IMR-90 (cell line): ENCODE measurements at regions not wholly inside any gene's neighbourhood (a gene's known extent, or its start where the extent isn't known, plus 50 kb on each side); places are given as distances from the start of the nearest gene placed in this dataset.

ENCODE experiments used
- ATAC-seq: fragments of 200-7000 bp; cut with Tn5 transposase; 2 replicates; pipeline ENCODE4 v1.9.1; 2020; ENCODE audit warnings: low read depth, mild to moderate bottlenecking, moderate library complexity
- BruUV-seq: library from RNA; stranded (reverse); fragments of 400-500 nt; replicated peaks from 2 replicates; lab custom pipeline; 2021; lab: Mats Ljungman, UMichigan
- CTCF ChIA-PET: fragments of 300-600 bp; formaldehyde crosslinking; extraction: SDS; loops from one replicate; lab custom pipeline; 2021; ENCODE audit warnings: antibody characterized with exemption; lab: Yijun Ruan, JAX
- POLR2A ChIA-PET: fragments of 300-600 bp; sonication (Branson Sonifier 250); formaldehyde crosslinking; loops from one replicate; lab custom pipeline; 2022; ENCODE audit warnings: antibody characterized with exemption; ENCODE audit not compliant: unreplicated experiment; lab: Charles Lee
- DNase-seq: peaks from one replicate; pipeline ENCODE4 v3.0.0; 2013
- H2AFZ ChIP-seq: replicated peaks from 2 replicates; pipeline ENCODE3; 2013; ENCODE audit warnings: low read length, mild to moderate bottlenecking; ENCODE audit not compliant: poor library complexity
- H2AK5ac ChIP-seq: 2 replicates; pipeline ENCODE4 v1.6.1; 2013; ENCODE audit warnings: low read depth, low read length, inconsistent platforms
- H2AK9ac ChIP-seq: replicated peaks from 2 replicates; pipeline ENCODE3; 2013; ENCODE audit warnings: mild to moderate bottlenecking, low read depth, low read length, moderate library complexity; ENCODE audit not compliant: poor library complexity
- H2BK120ac ChIP-seq: 2 replicates; pipeline ENCODE4 v1.6.1; 2013; ENCODE audit warnings: low read depth, low read length, inconsistent platforms
- H2BK15ac ChIP-seq: 3 replicates; pipeline ENCODE4 v1.6.1; 2013; ENCODE audit warnings: low read depth, low read length, inconsistent platforms
- H2BK20ac ChIP-seq: 2 replicates; pipeline ENCODE4 v1.6.1; 2013; ENCODE audit warnings: low read depth, mild to moderate bottlenecking, inconsistent platforms, low read length, moderate library complexity
- H2BK5ac ChIP-seq: 2 replicates; pipeline ENCODE4 v1.6.1; 2013; ENCODE audit warnings: mild to moderate bottlenecking, low read depth, low read length, inconsistent platforms; ENCODE audit not compliant: poor library complexity, severe bottlenecking
- H3K14ac ChIP-seq: replicated peaks from 2 replicates; pipeline ENCODE4 v1.6.1; 2013; ENCODE audit warnings: low read depth, low read length, inconsistent platforms
- H3K18ac ChIP-seq: 2 replicates; pipeline ENCODE4 v1.6.1; 2013; ENCODE audit warnings: low read depth, low read length, control low read depth
- H3K23ac ChIP-seq: 2 replicates; pipeline ENCODE4 v1.6.1; 2013; ENCODE audit warnings: low read depth, low read length, inconsistent platforms
- H3K27ac ChIP-seq: 2 replicates; pipeline ENCODE4 v1.5.1; 2013; ENCODE audit warnings: mild to moderate bottlenecking, control low read depth, low read length; ENCODE audit not compliant: insufficient read depth
- H3K27me3 ChIP-seq: 2 replicates; pipeline ENCODE4 v1.6.1; 2013; ENCODE audit warnings: low read length; ENCODE audit not compliant: control insufficient read depth, insufficient read depth
- H3K36me3 ChIP-seq: 2 replicates; pipeline ENCODE4 v1.6.1; 2013; ENCODE audit warnings: low read length, mixed read lengths; ENCODE audit not compliant: control insufficient read depth, insufficient read depth
- H3K4ac ChIP-seq: 2 replicates; pipeline ENCODE4 v1.6.1; 2013; ENCODE audit warnings: low read depth, low read length, inconsistent platforms
- H3K4me1 ChIP-seq: 2 replicates; pipeline ENCODE4 v1.6.1; 2013; ENCODE audit warnings: low read length, mixed read lengths; ENCODE audit not compliant: control insufficient read depth, insufficient read depth
- H3K4me2 ChIP-seq: 2 replicates; pipeline ENCODE4 v1.6.1; 2013; ENCODE audit warnings: low read depth, mild to moderate bottlenecking, control low read depth, low read length, moderate library complexity
- H3K4me3 ChIP-seq: 2 replicates; pipeline ENCODE4 v1.5.1; 2013; ENCODE audit warnings: low read depth, mild to moderate bottlenecking, control low read depth, low read length, moderate library complexity; ENCODE audit not compliant: insufficient read depth
- H3K56ac ChIP-seq: 2 replicates; pipeline ENCODE4 v1.6.1; 2013; ENCODE audit warnings: low read length, inconsistent platforms; ENCODE audit not compliant: insufficient read depth; ENCODE audit errors: extremely low read depth
- H3K79me1 ChIP-seq, 2 experiments: 2 replicates each; pipeline ENCODE4 v1.6.1; 2013; ENCODE audit warnings: low read length in 2 of 2, inconsistent platforms in 1 of 2, low read depth in 1 of 2
- H3K9ac ChIP-seq: 2 replicates; pipeline ENCODE4 v1.6.1; 2013; ENCODE audit warnings: low read depth, low read length, control low read depth
- H3K9me1 ChIP-seq: 2 replicates; pipeline ENCODE4 v1.6.1; 2013; ENCODE audit warnings: low read length, inconsistent platforms; ENCODE audit not compliant: insufficient read depth
- H3K9me3 ChIP-seq: 2 replicates; pipeline ENCODE4 v1.6.1; 2013; ENCODE audit warnings: low read length; ENCODE audit not compliant: control insufficient read depth, insufficient read depth
- H4K20me1 ChIP-seq: 2 replicates; pipeline ENCODE4 v1.6.1; 2013; ENCODE audit warnings: low read length, inconsistent platforms; ENCODE audit not compliant: insufficient read depth
- H4K5ac ChIP-seq: 2 replicates; pipeline ENCODE4 v1.6.1; 2013; ENCODE audit warnings: mild to moderate bottlenecking, low read depth, low read length, control low read depth
- H4K8ac ChIP-seq, 2 experiments: 2 replicates each; pipeline ENCODE4 v1.6.1; 2013; ENCODE audit warnings: low read depth in 2 of 2, low read length in 2 of 2, control low read depth in 1 of 2, inconsistent platforms in 1 of 2
- H4K91ac ChIP-seq: 2 replicates; pipeline ENCODE4 v1.6.1; 2013; ENCODE audit warnings: low read depth, low read length, inconsistent platforms; ENCODE audit not compliant: insufficient read depth
- BHLHE40 ChIP-seq: fragments of 150-350 bp; IDR thresholded peaks from 2 replicates; pipeline ENCODE4 v1.6.1; 2016; ENCODE audit warnings: mild to moderate bottlenecking, low read depth, low read length
- CEBPB ChIP-seq: IDR thresholded peaks from 2 replicates; pipeline ENCODE4 v1.6.1; 2012; ENCODE audit warnings: low read depth, low read length, improper control_type of control experiment
- CHD1 ChIP-seq: IDR thresholded peaks from 2 replicates; pipeline ENCODE4 v1.6.1; 2012; ENCODE audit warnings: low read depth, low read length, improper control_type of control experiment
- CTCF ChIP-seq: conservative IDR thresholded peaks from 2 replicates; pipeline ENCODE4 v1.5.1; 2012; ENCODE audit warnings: mild to moderate bottlenecking, low read depth, low read length, improper control_type of control experiment
- ELK1 ChIP-seq: fragments of 150-350 bp; IDR thresholded peaks from 2 replicates; pipeline ENCODE4 v1.6.1; 2016; ENCODE audit warnings: low read depth, mild to moderate bottlenecking, low read length, moderate library complexity, borderline replicate concordance
- FOS ChIP-seq: fragments of 150-350 bp; IDR thresholded peaks from 2 replicates; pipeline ENCODE4 v1.6.1; 2016; ENCODE audit warnings: low read depth, low read length
- MAFK ChIP-seq: IDR thresholded peaks from 2 replicates; pipeline ENCODE4 v1.6.1; 2012; ENCODE audit warnings: low read depth, low read length, improper control_type of control experiment
- MAZ ChIP-seq: IDR thresholded peaks from 2 replicates; pipeline ENCODE4 v1.6.1; 2012; ENCODE audit warnings: low read depth, mild to moderate bottlenecking, low read length, improper control_type of control experiment, moderate library complexity, borderline replicate concordance
- MXI1 ChIP-seq: IDR thresholded peaks from 2 replicates; pipeline ENCODE4 v1.6.1; 2012; ENCODE audit warnings: low read depth, mild to moderate bottlenecking, low read length, moderate library complexity, borderline replicate concordance
- NFE2L2 ChIP-seq: fragments of 150-350 bp; IDR thresholded peaks from 2 replicates; pipeline ENCODE4 v1.6.1; 2016; ENCODE audit warnings: low read depth, mild to moderate bottlenecking, low read length
- POLR2A ChIP-seq: IDR thresholded peaks from 2 replicates; pipeline ENCODE4 v1.6.1; 2012; ENCODE audit warnings: mild to moderate bottlenecking, low read depth, low read length
- RAD21 ChIP-seq: IDR thresholded peaks from 2 replicates; pipeline ENCODE4 v1.6.1; 2012; ENCODE audit warnings: low read length, improper control_type of control experiment
- RCOR1 ChIP-seq: IDR thresholded peaks from 2 replicates; pipeline ENCODE4 v1.6.1; 2012; ENCODE audit warnings: mild to moderate bottlenecking, low read length, improper control_type of control experiment; ENCODE audit not compliant: insufficient replicate concordance
- RFX5 ChIP-seq: IDR thresholded peaks from 2 replicates; pipeline ENCODE4 v1.8.0; 2012; ENCODE audit warnings: low read depth, mild to moderate bottlenecking, low read length, moderate library complexity
- SMC3 ChIP-seq: fragments of 150-350 bp; IDR thresholded peaks from 2 replicates; pipeline ENCODE4 v1.6.1; 2016; ENCODE audit warnings: low read depth, mild to moderate bottlenecking, antibody characterized with exemption, low read length, moderate library complexity
- USF2 ChIP-seq: fragments of 150-350 bp; IDR thresholded peaks from 2 replicates; pipeline ENCODE4 v1.6.1; 2017; ENCODE audit warnings: mild to moderate bottlenecking, antibody characterized with exemption, low read length, low read depth
- WGBS, 2 experiments: methylation state at CpG; one replicate each; pipeline versions ENCODE4 v1.1.5 to v1.1.7; 2013; ENCODE audit warnings: missing lambda C conversion rate in 2 of 2; ENCODE audit not compliant: insufficient read length in 1 of 2; ENCODE audit errors: extremely low coverage in 2 of 2; 5-methylcytosine and 5-hydroxymethylcytosine counted together
- dilution Hi-C: fragments of 300-500 bp; cut with HindIII; formaldehyde crosslinking; loops from one replicate; pipeline ENCODE4 v1.14.3; 2018; ENCODE audit warnings: low sequenced_read_pairs; ENCODE audit not compliant: unreplicated experiment
- in situ Hi-C: fragments of 300-500 bp; cut with MboI; formaldehyde crosslinking; loops from 3 replicates; pipeline ENCODE4 v1.14.3; 2019; ENCODE audit warnings: low sequenced_read_pairs, inconsistent platforms, mixed read lengths
- intact Hi-C: fragments of 100-400 bp; cut with micrococcal nuclease; formaldehyde crosslinking; loops from 2 replicates; pipeline ENCODE4 v1.10.0; 2022

- Histone ChIP-seq H3K14ac (no peak overlapping the region), H2BK120ac (no peak overlapping the region), H4K20me1 (no peaks in the 10 kb centered on the region), H4K8ac (no peak overlapping the region), H2BK5ac (no peak overlapping the region), H3K9me3 (no peaks in the 10 kb centered on the region), H2BK20ac (no peak overlapping the region), H3K4ac (no peak overlapping the region), H3K36me3 (no peaks in the 10 kb centered on the region), H3K4me2 (no peak overlapping the region), H2AK9ac (no peak overlapping the region), H2AK5ac (no peak overlapping the region), H3K9ac (no peak overlapping the region), H3K27ac (no peak overlapping the region), H2BK15ac (no peak overlapping the region), H3K4me1 (peaks cover 2% of the 10 kb centered on the region; the same call in 1 of the 2 replicates), H2AFZ (no peak overlapping the region), H3K18ac (no peak overlapping the region), H3K79me1 (no peaks in the 10 kb centered on the region), H3K4me3 (no peak overlapping the region), H3K23ac (no peak overlapping the region), H3K9me1 (peaks cover 5% of the 10 kb centered on the region; the same call in 1 of the 2 replicates), H4K91ac (no peak overlapping the region), H3K27me3 (peaks cover 34% of the 10 kb centered on the region), H3K56ac (no peak overlapping the region), H4K5ac (no peak overlapping the region)
- dilution Hi-C loops (no loop called here), in situ Hi-C loops (no loop called here), intact Hi-C loops (no loop called here)
- TF ChIP-seq MXI1, result no peak
- no peak for TF ChIP-seq RCOR1
- no peak for TF ChIP-seq BHLHE40
- no peak for TF ChIP-seq SMC3
- TF ChIP-seq MAZ, result no peak
- no peak for TF ChIP-seq FOS
- TF ChIP-seq CTCF, result no peak
- TF ChIP-seq RAD21, result no peak
- TF ChIP-seq NFE2L2, result no peak
- no peak for TF ChIP-seq POLR2A
- no peak for TF ChIP-seq ELK1
- no peak for TF ChIP-seq MAFK
- no peak for TF ChIP-seq CHD1
- no peak for TF ChIP-seq RFX5
- TF ChIP-seq USF2, result no peak
- TF ChIP-seq CEBPB, result no peak
- POLR2A ChIA-PET, result no interaction called here
- CTCF ChIA-PET, result no interaction called here
- no peak for ATAC-seq
- WGBS, 2 experiments, result no CpG with 5 or more reads among the region's 2 CpGs
- DNase-seq, result no peak
- BruUV-seq, result no TSS peak
Observed at GRCh38 chr22:22068657-22069056, 86.1 kb upstream of the TOP3B start.
